Right atrium auricular region (tissue), 2 donors: ENCODE measurements at regions not wholly inside any gene's neighbourhood (a gene's known extent, or its start where the extent isn't known, plus 50 kb on each side); places are given as distances from the start of the nearest gene placed in this dataset.

Experiments used
- DNase-seq: peaks from one replicate; pipeline ENCODE4 v3.0.0-alpha.2; 2019; ENCODE audit warnings: low spot score
- H3K27ac ChIP-seq, 2 donors: fragments of 200-600 bp; sonication (generic); 1 replicate in 1 of 2; 2 replicates in 1 of 2; pipeline ENCODE4 v1.5.1; 2016 to 2019
- H3K27me3 ChIP-seq, 2 donors: fragments of 200-600 bp; sonication (generic); one replicate each; pipeline versions ENCODE4 v1.5.1 to v1.6.0; 2017 to 2019
- H3K36me3 ChIP-seq: fragments of 200-600 bp; sonication (generic); one replicate; pipeline ENCODE4 v1.5.1; 2016
- H3K4me1 ChIP-seq, 2 donors: fragments of 200-600 bp; sonication (generic); one replicate each; pipeline versions ENCODE4 v1.5.1 to v1.6.0; 2017 to 2019
- H3K4me3 ChIP-seq, 2 donors: fragments of 200-600 bp; sonication (generic); 1 replicate in 1 of 2; 2 replicates in 1 of 2; pipeline ENCODE4 v1.5.1; 2017 to 2019; ENCODE audit warnings: mild to moderate bottlenecking in 1 of 2, moderate library complexity in 1 of 2
- H3K9me3 ChIP-seq, 2 donors: fragments of 200-600 bp; sonication (generic); one replicate each; pipeline ENCODE4 v1.5.1; 2019
- TF ChIP-seq, protein P1 (sequence below), 2 donors: fragments of 200-600 bp; sonication (generic); IDR thresholded peaks; one replicate each; pipeline ENCODE4 v1.5.1; 2019; ENCODE audit warnings: antibody characterized with exemption in 2 of 2

DNA sequence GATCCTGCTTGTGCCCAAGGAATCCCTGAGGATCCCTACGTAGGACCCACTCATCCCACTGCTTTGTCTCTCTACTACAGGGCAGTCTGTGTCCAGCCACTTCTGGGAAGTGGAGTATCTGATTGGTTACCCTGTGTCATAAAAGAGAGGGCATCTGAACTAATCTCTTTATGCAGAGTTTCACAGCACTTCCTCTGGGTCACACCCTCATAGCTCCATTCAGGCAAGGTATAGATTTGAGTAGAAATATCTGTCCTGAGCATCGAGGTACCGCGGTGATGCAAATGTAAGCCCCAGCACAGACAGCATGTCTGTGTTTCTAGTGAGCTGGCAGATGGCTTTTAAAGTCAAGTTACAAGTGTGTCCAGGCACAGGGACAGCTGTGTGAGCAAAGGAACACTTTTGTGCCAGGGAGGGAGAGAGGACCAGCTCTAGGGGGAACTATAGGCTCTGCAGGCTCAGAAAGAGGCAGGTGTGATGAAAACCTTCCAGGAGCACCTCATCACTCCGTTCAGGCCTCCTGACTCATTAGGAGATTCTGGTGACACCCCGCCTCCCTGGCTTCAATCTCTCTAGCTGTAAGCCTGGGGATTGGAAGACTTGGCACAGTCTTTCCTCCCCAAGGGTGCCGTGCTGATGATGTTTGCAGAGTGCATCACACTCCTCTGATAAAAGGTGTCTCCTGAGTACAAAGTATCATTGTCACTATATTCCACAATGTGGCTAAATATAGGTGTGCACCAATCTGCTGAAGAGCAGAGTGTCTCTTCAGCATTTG, 84.3 kb upstream of the UBL3 start:
- TF ChIP-seq, protein P1, sequence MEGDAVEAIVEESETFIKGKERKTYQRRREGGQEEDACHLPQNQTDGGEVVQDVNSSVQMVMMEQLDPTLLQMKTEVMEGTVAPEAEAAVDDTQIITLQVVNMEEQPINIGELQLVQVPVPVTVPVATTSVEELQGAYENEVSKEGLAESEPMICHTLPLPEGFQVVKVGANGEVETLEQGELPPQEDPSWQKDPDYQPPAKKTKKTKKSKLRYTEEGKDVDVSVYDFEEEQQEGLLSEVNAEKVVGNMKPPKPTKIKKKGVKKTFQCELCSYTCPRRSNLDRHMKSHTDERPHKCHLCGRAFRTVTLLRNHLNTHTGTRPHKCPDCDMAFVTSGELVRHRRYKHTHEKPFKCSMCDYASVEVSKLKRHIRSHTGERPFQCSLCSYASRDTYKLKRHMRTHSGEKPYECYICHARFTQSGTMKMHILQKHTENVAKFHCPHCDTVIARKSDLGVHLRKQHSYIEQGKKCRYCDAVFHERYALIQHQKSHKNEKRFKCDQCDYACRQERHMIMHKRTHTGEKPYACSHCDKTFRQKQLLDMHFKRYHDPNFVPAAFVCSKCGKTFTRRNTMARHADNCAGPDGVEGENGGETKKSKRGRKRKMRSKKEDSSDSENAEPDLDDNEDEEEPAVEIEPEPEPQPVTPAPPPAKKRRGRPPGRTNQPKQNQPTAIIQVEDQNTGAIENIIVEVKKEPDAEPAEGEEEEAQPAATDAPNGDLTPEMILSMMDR (IDR thresholded peaks at IDR 0.05), result no peak
- Histone ChIP-seq H3K27me3 (no peaks in the 10 kb centered on the region), H3K9me3 (no peaks in the 10 kb centered on the region), H3K36me3 (no peaks in the 10 kb centered on the region), H3K27ac (no peak overlapping the region), H3K4me3 (no peak overlapping the region), H3K4me1 (peaks cover 0 to 14% of the 10 kb centered on the region in 2 donors)
- no peak for DNase-seq

DNA sequence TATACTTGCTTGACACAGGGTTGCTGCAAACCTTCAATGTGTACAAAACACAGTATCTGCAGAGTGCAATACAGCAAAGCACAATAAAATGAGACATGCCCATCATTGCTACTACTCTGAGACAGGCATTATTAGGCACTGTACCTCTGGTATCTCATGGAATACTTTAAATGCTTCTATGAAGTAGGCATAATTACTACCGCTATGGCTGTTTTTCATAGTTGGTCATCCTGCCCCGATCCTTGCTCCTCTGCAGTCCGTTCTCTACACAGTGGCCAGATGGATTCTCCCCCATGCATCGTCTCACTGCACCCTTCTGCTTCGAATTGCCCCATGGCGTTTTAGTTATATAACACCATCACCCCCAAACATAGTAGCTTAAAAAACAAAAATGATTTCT, 83.0 kb upstream of the UBL3 start:
- H3K36me3 ChIP-seq, result no peaks in the 10 kb centered on the region
- no peaks in the 10 kb centered on the region for H3K27me3 ChIP-seq
- no peak for DNase-seq
- H3K4me1 ChIP-seq, result peaks cover 0 to 14% of the 10 kb centered on the region in 2 donors
- no peak overlapping the region for H3K27ac ChIP-seq
- H3K9me3 ChIP-seq, result no peaks in the 10 kb centered on the region
- TF ChIP-seq, protein P1 (IDR thresholded peaks at IDR 0.05), result no peak
- H3K4me3 ChIP-seq, result no peak overlapping the region

DNA sequence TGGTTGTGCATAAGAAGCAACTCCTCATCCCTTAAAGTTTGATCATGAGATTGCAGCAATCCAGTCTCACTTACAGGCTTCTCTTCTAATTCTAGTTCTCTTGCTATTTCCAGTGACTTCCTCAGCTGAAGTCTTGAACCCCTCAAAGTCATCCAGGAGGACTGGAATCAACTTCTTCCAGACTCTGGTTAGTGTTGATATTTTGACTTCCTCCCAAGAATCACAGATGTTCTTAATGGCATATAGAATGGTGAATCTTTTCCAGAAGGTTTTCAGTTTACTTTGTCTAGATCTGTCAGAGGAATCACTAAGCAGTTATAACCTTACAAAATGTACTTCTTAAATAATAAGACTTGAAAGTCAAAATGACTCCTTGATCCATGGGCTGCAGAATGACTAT, 81.3 kb upstream of the UBL3 start:
- TF ChIP-seq, protein P1 (IDR thresholded peaks at IDR 0.05), result no peak
- DNase-seq, result no peak
- Histone ChIP-seq H3K27me3 (no peaks in the 10 kb centered on the region), H3K36me3 (no peaks in the 10 kb centered on the region), H3K27ac (no peak overlapping the region), H3K9me3 (no peaks in the 10 kb centered on the region), H3K4me1 (peaks cover 0 to 14% of the 10 kb centered on the region in 2 donors), H3K4me3 (no peak overlapping the region)

GRCh38 chr13:29929062-29929847, 78.8 kb upstream of the UBL3 start:
- Histone ChIP-seq H3K4me1 (peaks cover 0 to 24% of the 10 kb centered on the region in 2 donors), H3K9me3 (no peaks in the 10 kb centered on the region), H3K27ac (no peak overlapping the region), H3K27me3 (no peaks in the 10 kb centered on the region), H3K4me3 (no peak overlapping the region), H3K36me3 (no peaks in the 10 kb centered on the region)
- TF ChIP-seq, protein P1 (IDR thresholded peaks at IDR 0.05), result no peak
- DNase-seq, result no peak

GRCh38 chr13:29926098-29926476, 75.7 kb upstream of the UBL3 start:
- no peak overlapping the region for H3K4me3 ChIP-seq
- no peaks in the 10 kb centered on the region for H3K36me3 ChIP-seq
- H3K4me1 ChIP-seq, result peaks cover 0 to 45% of the 10 kb centered on the region in 2 donors
- H3K9me3 ChIP-seq, result no peaks in the 10 kb centered on the region
- DNase-seq, result no peak
- no peaks in the 10 kb centered on the region for H3K27me3 ChIP-seq
- H3K27ac ChIP-seq, result peak overlapping the region in 1 of 2 donors; percentile 56
- TF ChIP-seq, protein P1 (IDR thresholded peaks at IDR 0.05), result no peak
